ENCODE measurements at regions not wholly inside any gene's neighbourhood (a gene's known extent, or its start where the extent isn't known, plus 50 kb on each side); places are given as distances from the start of the nearest gene placed in this dataset.

DNA sequence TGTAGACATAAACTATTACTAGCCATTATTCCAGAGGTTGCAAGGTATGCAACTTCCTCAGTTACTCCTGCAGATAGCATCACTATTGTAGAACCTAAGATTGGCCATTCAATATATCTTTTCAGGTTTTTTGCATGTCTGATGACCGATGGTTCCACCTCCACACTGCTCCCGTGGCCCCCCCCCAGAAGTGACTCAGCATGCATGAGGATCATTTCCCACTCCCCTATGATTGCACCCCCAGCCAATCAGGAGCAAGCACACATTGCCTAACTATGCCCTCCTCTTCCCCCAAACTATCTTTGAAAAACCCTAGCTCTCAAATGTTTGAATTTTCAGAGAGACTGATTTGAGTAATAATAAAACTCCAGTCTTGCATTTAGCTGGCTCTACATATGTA lies 601.4 kb upstream of the TLE4 start:
- TF ChIP-seq, protein P1, sequence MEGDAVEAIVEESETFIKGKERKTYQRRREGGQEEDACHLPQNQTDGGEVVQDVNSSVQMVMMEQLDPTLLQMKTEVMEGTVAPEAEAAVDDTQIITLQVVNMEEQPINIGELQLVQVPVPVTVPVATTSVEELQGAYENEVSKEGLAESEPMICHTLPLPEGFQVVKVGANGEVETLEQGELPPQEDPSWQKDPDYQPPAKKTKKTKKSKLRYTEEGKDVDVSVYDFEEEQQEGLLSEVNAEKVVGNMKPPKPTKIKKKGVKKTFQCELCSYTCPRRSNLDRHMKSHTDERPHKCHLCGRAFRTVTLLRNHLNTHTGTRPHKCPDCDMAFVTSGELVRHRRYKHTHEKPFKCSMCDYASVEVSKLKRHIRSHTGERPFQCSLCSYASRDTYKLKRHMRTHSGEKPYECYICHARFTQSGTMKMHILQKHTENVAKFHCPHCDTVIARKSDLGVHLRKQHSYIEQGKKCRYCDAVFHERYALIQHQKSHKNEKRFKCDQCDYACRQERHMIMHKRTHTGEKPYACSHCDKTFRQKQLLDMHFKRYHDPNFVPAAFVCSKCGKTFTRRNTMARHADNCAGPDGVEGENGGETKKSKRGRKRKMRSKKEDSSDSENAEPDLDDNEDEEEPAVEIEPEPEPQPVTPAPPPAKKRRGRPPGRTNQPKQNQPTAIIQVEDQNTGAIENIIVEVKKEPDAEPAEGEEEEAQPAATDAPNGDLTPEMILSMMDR (IDR thresholded peaks at IDR 0.05; ENCODE audit: insufficient read depth, low read depth, low read length) = no peak
- no peak for FAIRE-seq
- no peak overlapping the region for H2AFZ ChIP-seq (ENCODE audit: low read depth, low read length)
- peaks cover 6% of the 10 kb centered on the region for H3K4me1 Mint-ChIP-seq (ENCODE audit: low read depth, unreplicated experiment)
- no peaks in the 10 kb centered on the region for H4K20me1 ChIP-seq (ENCODE audit: insufficient read depth, low read length)
- H3K79me2 ChIP-seq (ENCODE audit: insufficient read depth, low read length) = no peaks in the 10 kb centered on the region
- H3K4me3 ChIP-seq (ENCODE audit: insufficient read depth, low read depth, low read length) = no peak overlapping the region
- H3K9me3 Mint-ChIP-seq (ENCODE audit: unreplicated experiment) = peaks cover 1% of the 10 kb centered on the region
- no peak overlapping the region for H3K27ac ChIP-seq (ENCODE audit: low read depth, low read length)
- H3K36me3 Mint-ChIP-seq (ENCODE audit: low read depth, unreplicated experiment) = no peaks in the 10 kb centered on the region
- H3K4me1 ChIP-seq (ENCODE audit: insufficient read depth, low read length) = no peaks in the 10 kb centered on the region
- H3K36me3 ChIP-seq (ENCODE audit: insufficient read depth, low read length) = no peaks in the 10 kb centered on the region
- H3K4me3 Mint-ChIP-seq (ENCODE audit: unreplicated experiment) = no peak overlapping the region
- no peaks in the 10 kb centered on the region for H3K27me3 ChIP-seq (ENCODE audit: insufficient read depth, low read length)
- H3K27ac Mint-ChIP-seq (ENCODE audit: unreplicated experiment) = no peak overlapping the region
- H3K9ac ChIP-seq (ENCODE audit: low read length) = no peak overlapping the region
- no peaks in the 10 kb centered on the region for H3K9me3 ChIP-seq (ENCODE audit: insufficient read depth, low read depth, low read length)
- H3K4me2 ChIP-seq (ENCODE audit: low read length) = no peak overlapping the region
- DNase-seq (ENCODE audit: low read depth) = no peak
- no peaks in the 10 kb centered on the region for H3K27me3 Mint-ChIP-seq (ENCODE audit: low read depth, unreplicated experiment)

GRCh38 chr9:78971540-78971939 lies 600.2 kb upstream of the TLE4 start:
- no peak for DNase-seq (ENCODE audit: low read depth)
- no peak overlapping the region for H3K4me3 Mint-ChIP-seq (ENCODE audit: unreplicated experiment)
- no peaks in the 10 kb centered on the region for H3K79me2 ChIP-seq (ENCODE audit: insufficient read depth, low read length)
- no peak overlapping the region for H3K4me2 ChIP-seq (ENCODE audit: low read length)
- H3K9me3 Mint-ChIP-seq (ENCODE audit: unreplicated experiment) = no peaks in the 10 kb centered on the region
- no peaks in the 10 kb centered on the region for H3K27me3 Mint-ChIP-seq (ENCODE audit: low read depth, unreplicated experiment)
- H3K27ac ChIP-seq (ENCODE audit: low read depth, low read length) = no peak overlapping the region
- TF ChIP-seq, protein P1 (IDR thresholded peaks at IDR 0.05; ENCODE audit: insufficient read depth, low read depth, low read length) = no peak
- no peak for TF ChIP-seq EZH2 (IDR thresholded peaks at IDR 0.05; ENCODE audit: insufficient read depth, low read length)
- H3K36me3 ChIP-seq (ENCODE audit: insufficient read depth, low read length) = no peaks in the 10 kb centered on the region
- FAIRE-seq = no peak
- H3K4me3 ChIP-seq (ENCODE audit: insufficient read depth, low read depth, low read length) = no peak overlapping the region
- H4K20me1 ChIP-seq (ENCODE audit: insufficient read depth, low read length) = no peaks in the 10 kb centered on the region
- H3K27me3 ChIP-seq (ENCODE audit: insufficient read depth, low read length) = no peaks in the 10 kb centered on the region
- no peaks in the 10 kb centered on the region for H3K9me3 ChIP-seq (ENCODE audit: insufficient read depth, low read depth, low read length)
- no peaks in the 10 kb centered on the region for H3K36me3 Mint-ChIP-seq (ENCODE audit: low read depth, unreplicated experiment)
- no peak overlapping the region for H2AFZ ChIP-seq (ENCODE audit: low read depth, low read length)
- H3K4me1 ChIP-seq (ENCODE audit: insufficient read depth, low read length) = no peaks in the 10 kb centered on the region
- H3K27ac Mint-ChIP-seq (ENCODE audit: unreplicated experiment) = no peak overlapping the region
- peaks cover 6% of the 10 kb centered on the region for H3K4me1 Mint-ChIP-seq (ENCODE audit: low read depth, unreplicated experiment)
- H3K9ac ChIP-seq (ENCODE audit: low read length) = no peak overlapping the region

DNA sequence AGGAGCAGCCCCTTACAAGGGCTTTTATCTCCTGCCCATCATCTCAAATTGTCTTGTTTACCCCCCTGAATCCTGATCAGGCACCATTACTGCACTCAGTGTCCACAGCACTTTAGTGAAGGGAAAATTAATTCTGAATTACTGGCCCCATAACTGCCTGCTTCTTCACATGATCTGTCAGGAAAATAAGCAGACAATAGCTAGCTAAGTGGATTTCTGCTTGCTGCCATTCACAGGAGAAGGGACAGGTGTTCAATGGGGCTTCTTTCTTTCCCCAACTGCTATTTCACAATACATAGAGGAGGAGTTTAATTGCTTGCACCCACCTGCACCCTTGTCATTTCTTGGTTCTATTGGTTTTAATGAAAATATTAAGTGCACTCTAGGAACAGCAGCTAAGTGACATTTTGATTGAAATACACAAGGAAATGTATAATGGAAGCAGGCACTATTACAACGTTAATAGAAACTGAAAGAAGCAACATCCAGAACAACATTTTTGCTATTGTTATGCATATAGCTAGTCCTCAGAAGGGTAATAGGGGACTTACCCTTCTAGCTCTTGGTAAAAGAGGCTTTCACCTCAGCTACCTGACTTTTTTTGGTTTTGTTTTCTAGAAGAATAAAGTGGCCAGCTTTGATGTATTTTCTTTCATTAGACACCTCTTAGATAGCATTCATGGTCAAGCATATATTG lies 599.3 kb upstream of the TLE4 start:
- H3K9ac ChIP-seq (ENCODE audit: low read length) = no peak overlapping the region
- H3K4me1 ChIP-seq (ENCODE audit: insufficient read depth, low read length) = no peaks in the 10 kb centered on the region
- H3K9me3 ChIP-seq (ENCODE audit: insufficient read depth, low read depth, low read length) = no peaks in the 10 kb centered on the region
- no peak for TF ChIP-seq EZH2 (IDR thresholded peaks at IDR 0.05; ENCODE audit: insufficient read depth, low read length)
- TF ChIP-seq, protein P1 (IDR thresholded peaks at IDR 0.05; ENCODE audit: insufficient read depth, low read depth, low read length) = no peak
- H3K36me3 Mint-ChIP-seq (ENCODE audit: low read depth, unreplicated experiment) = no peaks in the 10 kb centered on the region
- H3K79me2 ChIP-seq (ENCODE audit: insufficient read depth, low read length) = no peaks in the 10 kb centered on the region
- peaks cover 6% of the 10 kb centered on the region for H3K4me1 Mint-ChIP-seq (ENCODE audit: low read depth, unreplicated experiment)
- H3K9me3 Mint-ChIP-seq (ENCODE audit: unreplicated experiment) = no peaks in the 10 kb centered on the region
- no peaks in the 10 kb centered on the region for H4K20me1 ChIP-seq (ENCODE audit: insufficient read depth, low read length)
- H3K4me2 ChIP-seq (ENCODE audit: low read length) = no peak overlapping the region
- DNase-seq (ENCODE audit: low read depth) (no peak), FAIRE-seq (no peak)
- no peak overlapping the region for H2AFZ ChIP-seq (ENCODE audit: low read depth, low read length)
- H3K4me3 ChIP-seq (ENCODE audit: insufficient read depth, low read depth, low read length) = no peak overlapping the region
- no peaks in the 10 kb centered on the region for H3K27me3 Mint-ChIP-seq (ENCODE audit: low read depth, unreplicated experiment)
- no peak overlapping the region for H3K27ac Mint-ChIP-seq (ENCODE audit: unreplicated experiment)
- no peak overlapping the region for H3K27ac ChIP-seq (ENCODE audit: low read depth, low read length)
- H3K27me3 ChIP-seq (ENCODE audit: insufficient read depth, low read length) = no peaks in the 10 kb centered on the region
- H3K4me3 Mint-ChIP-seq (ENCODE audit: unreplicated experiment) = no peak overlapping the region
- H3K36me3 ChIP-seq (ENCODE audit: insufficient read depth, low read length) = no peaks in the 10 kb centered on the region

All from astrocyte (in vitro differentiated cells and primary cell).